Uterus (tissue), 2 donors: ENCODE measurements at regions not wholly inside any gene's neighbourhood (a gene's known extent, or its start where the extent isn't known, plus 50 kb on each side); places are given as distances from the start of the nearest gene placed in this dataset.

Experiments
- POLR2A ChIP-seq, 2 donors: fragments of 450-650 bp; IDR thresholded peaks; one replicate each; pipeline ENCODE4 v1.6.1; 2016; ENCODE audit warnings: antibody characterized with exemption in 2 of 2, mild to moderate bottlenecking in 1 of 2, moderate library complexity in 1 of 2
- TF ChIP-seq, protein P1 (sequence below), 4 experiments: fragments of 200-600 bp in 2 of 4; fragments of 450-650 bp in 2 of 4; sonication (generic) in 2 of 4; IDR thresholded peaks; one replicate each; pipeline ENCODE4 v1.5.1; 2016 to 2019; ENCODE audit warnings: antibody characterized with exemption in 4 of 4, mild to moderate bottlenecking in 2 of 4, moderate library complexity in 1 of 4

DNA sequence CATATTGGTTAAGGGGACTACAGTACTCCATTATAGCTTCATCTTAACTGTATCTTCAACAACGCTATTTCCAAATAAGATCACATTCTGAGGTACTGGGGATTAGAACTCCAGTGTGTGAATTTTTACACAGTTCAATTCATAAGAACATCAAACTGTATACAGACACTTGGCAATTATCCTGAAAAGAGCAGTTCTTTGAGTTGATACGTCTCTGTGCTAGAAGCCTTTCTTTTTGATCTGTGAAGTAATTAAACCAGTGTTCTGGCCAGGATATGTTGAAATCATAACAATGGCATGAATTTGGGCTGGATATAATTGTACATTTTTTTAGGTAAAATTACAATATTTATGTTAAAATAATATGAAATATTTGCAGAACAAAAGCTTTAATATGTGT, 93.5 kb upstream of the ITPRID2 start:
- TF ChIP-seq, protein P1, sequence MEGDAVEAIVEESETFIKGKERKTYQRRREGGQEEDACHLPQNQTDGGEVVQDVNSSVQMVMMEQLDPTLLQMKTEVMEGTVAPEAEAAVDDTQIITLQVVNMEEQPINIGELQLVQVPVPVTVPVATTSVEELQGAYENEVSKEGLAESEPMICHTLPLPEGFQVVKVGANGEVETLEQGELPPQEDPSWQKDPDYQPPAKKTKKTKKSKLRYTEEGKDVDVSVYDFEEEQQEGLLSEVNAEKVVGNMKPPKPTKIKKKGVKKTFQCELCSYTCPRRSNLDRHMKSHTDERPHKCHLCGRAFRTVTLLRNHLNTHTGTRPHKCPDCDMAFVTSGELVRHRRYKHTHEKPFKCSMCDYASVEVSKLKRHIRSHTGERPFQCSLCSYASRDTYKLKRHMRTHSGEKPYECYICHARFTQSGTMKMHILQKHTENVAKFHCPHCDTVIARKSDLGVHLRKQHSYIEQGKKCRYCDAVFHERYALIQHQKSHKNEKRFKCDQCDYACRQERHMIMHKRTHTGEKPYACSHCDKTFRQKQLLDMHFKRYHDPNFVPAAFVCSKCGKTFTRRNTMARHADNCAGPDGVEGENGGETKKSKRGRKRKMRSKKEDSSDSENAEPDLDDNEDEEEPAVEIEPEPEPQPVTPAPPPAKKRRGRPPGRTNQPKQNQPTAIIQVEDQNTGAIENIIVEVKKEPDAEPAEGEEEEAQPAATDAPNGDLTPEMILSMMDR (IDR thresholded peaks at IDR 0.05) = no peak
- no peak for TF ChIP-seq POLR2A (IDR thresholded peaks at IDR 0.05)
